ENCODE measurements at regions not wholly inside any gene's neighbourhood (a gene's known extent, or its start where the extent isn't known, plus 50 kb on each side); places are given as distances from the start of the nearest gene placed in this dataset.
A peak's percentile ranks its signal among the peaks of the same experiment; 100 is the strongest.
"Not testable (repeated sequence)": the region's sequence is repeated elsewhere in the genome, so short reads cannot be mapped to it uniquely, and the experiment has no call there.

GRCh38 chr9:134526584-134527477, 114.8 kb upstream of the COL5A1 start:
- no peak for DNase-seq (ENCODE audit: low read depth in 2 of 2)

- no peak for DNase-seq (ENCODE audit: low read depth in 2 of 2)
Observed at GRCh38 chr9:134530724-134531123, 110.9 kb upstream of the COL5A1 start.

GRCh38 chr9:134531220-134531970, 110.2 kb upstream of the COL5A1 start:
- DNase-seq (ENCODE audit: low read depth in 2 of 2) = no peak

- DNase-seq (ENCODE audit: low read depth in 2 of 2) = no peak
Observed at GRCh38 chr9:134532084-134532483, 109.5 kb upstream of the COL5A1 start.

GRCh38 chr9:134532661-134533060, 108.9 kb upstream of the COL5A1 start:
- not testable (repeated sequence) for DNase-seq (ENCODE audit: low read depth in 2 of 2)

GRCh38 chr9:134533850-134534588, 107.6 kb upstream of the COL5A1 start:
- no peak for DNase-seq (ENCODE audit: low read depth in 2 of 2)

- DNase-seq (ENCODE audit: low read depth in 2 of 2) = no peak
Observed at GRCh38 chr9:134534661-134535080, 106.9 kb upstream of the COL5A1 start.

- no peak for DNase-seq (ENCODE audit: low read depth in 2 of 2)
Observed at GRCh38 chr9:134535171-134535570, 106.4 kb upstream of the COL5A1 start.

- peak in 1 of 2 experiments; percentile 53 for DNase-seq (ENCODE audit: low read depth in 2 of 2)
Observed at GRCh38 chr9:134536101-134536900, 105.3 kb upstream of the COL5A1 start.

GRCh38 chr9:134536931-134537330, 104.7 kb upstream of the COL5A1 start:
- DNase-seq (ENCODE audit: low read depth in 2 of 2) = no peak

GRCh38 chr9:134537951-134538641, 103.5 kb upstream of the COL5A1 start:
- no peak for DNase-seq (ENCODE audit: low read depth in 2 of 2)

- peak; percentile 62 to 72 for DNase-seq (ENCODE audit: low read depth in 2 of 2)
Observed at GRCh38 chr9:134538856-134539566, 102.6 kb upstream of the COL5A1 start.

GRCh38 chr9:134539586-134540194, 101.9 kb upstream of the COL5A1 start:
- no peak for DNase-seq (ENCODE audit: low read depth in 2 of 2)

- no peak for DNase-seq (ENCODE audit: low read depth in 2 of 2)
Observed at GRCh38 chr9:134540276-134541096, 101.1 kb upstream of the COL5A1 start.

- DNase-seq (ENCODE audit: low read depth in 2 of 2) = no peak
Observed at GRCh38 chr9:134541097-134541747, 100.4 kb upstream of the COL5A1 start.

- no peak for DNase-seq (ENCODE audit: low read depth in 2 of 2)
Observed at GRCh38 chr9:134544388-134545214, 97.0 kb upstream of the COL5A1 start.

- DNase-seq (ENCODE audit: low read depth in 2 of 2) = no peak
Observed at GRCh38 chr9:134545215-134545542, 96.4 kb upstream of the COL5A1 start.
